HG03135 (cell line): ENCODE measurements at regions not wholly inside any gene's neighbourhood (a gene's known extent, or its start where the extent isn't known, plus 50 kb on each side); places are given as distances from the start of the nearest gene placed in this dataset.
"Not testable (repeated sequence)": the region's sequence is repeated elsewhere in the genome, so short reads cannot be mapped to it uniquely, and the experiment has no call there.

Source experiments
- ATAC-seq: cut with Tn5 transposase; IDR thresholded peaks from one replicate; pipeline ENCODE4 v1.9.1; 2021; ENCODE audit warnings: mild to moderate bottlenecking, moderate library complexity; ENCODE audit not compliant: unreplicated experiment

DNA sequence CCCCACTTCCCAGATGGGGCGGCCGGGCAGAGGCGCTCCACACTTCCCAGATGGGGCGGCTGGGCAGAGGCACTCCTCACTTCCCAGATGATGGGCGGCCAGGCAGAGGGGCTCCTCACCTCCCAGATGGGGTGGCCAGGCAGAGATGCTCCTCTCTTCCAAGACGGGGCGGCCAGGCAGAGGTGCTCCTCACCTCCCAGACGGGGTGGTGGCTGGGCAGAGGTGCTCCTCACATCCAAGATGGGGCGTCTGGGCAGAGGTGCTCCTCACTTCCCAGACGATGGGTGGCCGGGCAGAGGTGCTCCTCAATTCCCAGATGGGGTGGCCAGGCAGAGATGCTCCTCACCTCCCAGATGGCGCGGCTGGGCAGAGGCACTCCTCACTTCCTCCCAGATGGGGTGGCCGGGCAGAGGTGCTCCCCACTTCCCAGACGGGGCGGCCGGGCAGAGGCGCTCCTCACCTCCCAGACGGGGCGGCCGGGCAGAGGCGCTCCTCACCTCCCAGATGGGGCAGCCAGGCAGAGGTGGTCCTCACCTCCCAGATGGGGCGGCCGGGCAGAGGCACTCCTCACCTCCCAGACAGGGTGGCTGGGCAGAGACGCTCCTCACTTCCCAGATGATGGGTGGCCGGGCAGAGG, 275.2 kb downstream of the LIPI start:
- not testable (repeated sequence) for ATAC-seq

DNA sequence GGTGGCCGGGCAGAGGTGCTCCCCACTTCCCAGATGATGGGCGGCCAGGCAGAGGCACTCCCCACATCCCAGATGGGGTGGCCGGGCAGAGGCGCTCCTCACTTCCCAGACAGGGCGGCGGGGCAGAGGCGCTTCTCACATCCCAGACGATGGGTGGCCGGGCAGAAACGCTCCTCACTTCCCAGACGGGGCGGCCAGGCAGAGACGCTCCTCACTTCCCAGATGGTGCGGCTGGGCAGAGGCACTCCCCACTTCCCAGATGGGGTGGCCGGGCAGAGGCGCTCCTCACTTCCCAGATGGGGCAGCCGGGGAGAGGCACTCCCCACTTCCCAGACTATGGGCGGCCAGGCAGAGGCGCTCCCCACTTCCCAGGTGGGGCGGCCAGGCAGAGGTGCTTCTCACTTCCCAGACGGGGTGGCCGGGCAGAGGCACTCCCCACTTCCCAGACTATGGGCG, 275.8 kb downstream of the LIPI start:
- not testable (repeated sequence) for ATAC-seq

DNA sequence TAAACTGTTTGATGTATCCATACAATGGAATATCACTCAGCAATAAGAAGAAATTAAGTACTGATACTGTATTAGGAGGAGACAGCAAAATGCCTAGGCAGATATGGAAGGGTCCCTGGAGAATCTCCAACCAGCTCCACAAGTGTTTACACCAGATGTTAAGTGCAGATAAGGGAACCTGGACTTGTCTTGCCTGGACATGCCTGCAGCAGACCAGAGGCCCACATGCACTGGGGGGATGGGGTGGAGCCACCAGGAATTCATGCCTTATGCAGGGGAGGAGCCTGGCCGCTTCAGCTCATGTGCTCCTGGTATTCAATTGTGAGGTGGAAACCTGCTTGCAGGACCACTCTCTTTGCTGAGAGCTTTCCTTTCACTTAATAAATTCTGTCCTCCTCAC, 287.6 kb downstream of the LIPI start:
- ATAC-seq = not testable (repeated sequence)

DNA sequence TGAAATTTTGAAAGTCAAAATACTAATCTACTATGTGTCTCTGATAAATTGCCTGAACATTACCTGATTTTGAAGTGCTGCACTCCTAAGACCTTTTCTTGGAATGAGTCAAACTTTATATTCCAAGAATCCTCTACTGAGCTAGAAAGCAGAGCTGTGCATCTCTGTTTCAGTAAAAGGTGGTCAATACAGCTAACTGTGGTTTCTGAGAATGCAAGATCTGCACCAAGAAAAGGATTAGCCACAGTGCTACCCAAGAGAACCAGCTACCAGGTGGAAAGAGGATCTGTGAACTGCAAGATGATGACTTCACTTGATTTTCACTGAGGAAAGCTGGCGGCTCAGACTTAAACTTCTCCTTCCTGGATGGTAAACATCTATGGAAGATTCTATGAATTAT, 289.3 kb downstream of the LIPI start:
- ATAC-seq = not testable (repeated sequence)

DNA sequence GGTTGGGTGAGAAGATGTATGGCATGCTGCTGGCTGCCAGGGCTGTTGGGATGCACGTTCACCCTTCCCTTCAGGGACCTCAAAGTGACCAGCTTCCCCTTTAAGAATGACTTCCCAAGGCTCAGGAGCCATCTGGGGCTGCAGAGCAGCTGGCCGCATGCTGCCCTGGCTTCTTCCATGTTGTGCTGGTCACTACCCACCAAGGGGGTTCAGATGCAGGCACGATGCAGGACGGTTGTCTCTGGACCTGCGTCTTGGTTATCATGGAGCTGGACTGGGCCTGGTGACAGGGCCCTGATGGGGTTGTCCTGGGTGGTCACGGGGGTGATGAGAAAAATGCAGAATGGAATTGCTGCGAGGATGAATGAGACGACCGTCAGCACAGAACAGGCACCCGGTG, 297.8 kb downstream of the POTED start:
- not testable (repeated sequence) for ATAC-seq

DNA sequence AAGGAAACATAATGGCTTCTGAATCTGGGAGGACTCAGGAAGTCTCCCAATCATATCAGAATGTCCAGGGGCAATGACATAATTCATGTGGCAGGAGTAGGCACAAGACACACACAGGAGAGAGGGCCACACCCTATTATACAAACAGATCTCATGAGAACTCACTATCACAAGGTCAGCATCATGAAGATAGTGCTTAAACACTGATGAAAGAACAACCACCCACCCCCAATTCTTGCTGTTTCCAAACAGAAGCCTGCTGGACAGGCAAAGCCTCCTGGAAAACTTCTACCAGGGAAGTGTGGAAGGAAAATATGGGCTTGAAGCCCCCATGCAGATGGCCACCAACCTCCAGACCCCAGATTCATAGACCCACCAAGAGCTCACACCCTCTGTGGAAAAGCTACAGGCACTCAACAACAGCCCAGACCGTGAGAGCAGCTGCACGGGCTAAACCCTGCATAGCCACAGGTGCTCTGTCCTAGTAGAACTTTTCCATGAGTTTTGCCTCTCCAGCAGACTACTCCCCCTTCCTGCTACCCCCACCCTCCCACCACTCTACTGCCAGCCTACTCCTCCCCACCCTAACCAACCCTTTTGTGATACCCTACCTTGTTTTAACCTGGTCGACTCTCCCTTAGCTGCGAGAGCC, 287.1 kb downstream of the POTED start:
- not testable (repeated sequence) for ATAC-seq

DNA sequence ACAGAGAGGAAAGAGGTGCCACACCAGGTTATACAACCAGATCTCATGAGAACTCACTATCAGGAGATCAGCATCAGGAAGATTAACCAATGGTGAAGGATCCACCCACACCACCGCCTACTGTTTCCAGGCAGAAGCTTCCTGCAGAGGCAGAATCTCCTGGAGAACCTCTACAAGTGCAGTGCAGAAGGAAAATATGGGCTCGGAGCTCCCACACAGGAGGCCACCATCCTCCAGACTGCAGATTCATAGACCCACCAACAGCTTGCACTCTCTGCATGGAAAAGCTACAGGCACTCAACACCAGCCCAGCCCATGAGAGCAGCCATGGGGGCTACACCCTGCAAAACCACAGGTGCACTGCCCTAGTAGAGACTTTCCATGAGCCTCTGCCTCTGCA, 284.0 kb downstream of the POTED start:
- ATAC-seq = not testable (repeated sequence)

DNA sequence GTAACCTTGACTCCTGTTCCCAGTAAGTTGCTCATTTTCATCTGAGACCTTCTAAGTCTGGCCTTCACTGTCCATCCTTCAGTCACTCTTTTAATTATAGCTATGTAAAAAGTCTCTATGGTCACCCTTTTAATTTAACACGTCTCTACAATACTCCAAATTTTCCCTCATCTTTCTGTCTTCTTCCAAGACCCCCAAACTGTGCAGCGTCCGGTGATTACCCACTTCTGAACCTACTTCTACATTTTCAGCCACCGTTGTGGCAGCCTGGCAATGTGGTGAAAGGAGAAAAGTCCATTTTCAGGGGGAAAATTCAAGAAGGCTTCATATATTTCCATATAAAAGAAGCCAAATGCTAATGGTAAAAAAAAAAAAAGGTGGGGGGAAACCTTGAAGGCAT, 283.4 kb downstream of the POTED start:
- ATAC-seq = not testable (repeated sequence)

DNA sequence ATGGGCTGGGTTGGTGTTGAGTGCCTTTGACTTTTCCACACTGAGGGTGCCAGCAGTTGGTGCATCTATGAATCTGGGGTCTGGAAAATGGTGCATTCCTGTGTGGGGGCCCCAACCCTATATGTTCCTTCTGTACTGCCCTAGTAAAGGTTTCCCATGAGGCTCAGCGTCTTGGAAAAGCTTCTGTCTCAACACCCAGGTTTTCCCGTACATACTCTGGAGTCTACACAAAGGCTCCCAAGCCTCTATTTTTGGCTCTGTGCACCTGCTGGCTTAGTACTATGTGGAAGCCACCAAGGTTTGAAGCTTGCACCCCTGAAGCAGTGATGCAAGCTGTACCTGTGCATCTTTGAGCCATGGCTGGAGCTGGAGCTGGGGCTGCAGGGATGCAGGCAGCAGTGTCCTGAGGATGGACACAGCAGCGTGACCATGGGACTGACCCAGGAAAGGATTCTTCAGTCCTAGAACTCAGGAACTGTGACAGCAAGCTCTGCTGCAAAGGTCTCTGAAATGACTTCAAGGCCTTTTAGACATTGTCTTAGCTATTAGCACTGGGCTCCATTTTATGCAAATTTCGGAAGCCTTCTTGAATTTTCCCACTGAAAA, 282.7 kb downstream of the POTED start:
- ATAC-seq = not testable (repeated sequence)

DNA sequence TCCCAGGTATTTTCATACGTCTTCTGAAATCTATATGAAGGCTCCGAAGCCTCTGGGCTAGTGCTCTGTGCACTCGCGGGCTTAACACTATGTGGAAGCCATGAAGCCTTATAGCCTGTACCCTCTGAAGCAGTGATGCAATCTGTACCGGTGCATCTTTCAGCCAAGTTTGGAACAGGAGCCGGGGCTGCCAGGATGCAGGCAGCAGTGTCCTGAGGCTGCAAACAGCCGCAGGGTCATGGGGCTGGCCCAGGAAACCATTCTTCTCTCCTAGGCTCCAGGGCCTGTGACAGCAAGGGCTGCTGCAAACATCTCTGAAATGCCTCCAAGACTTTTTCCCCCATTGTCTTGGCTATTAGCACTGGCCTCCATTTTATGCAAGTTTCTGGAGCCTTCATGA, 279.6 kb downstream of the POTED start:
- not testable (repeated sequence) for ATAC-seq

DNA sequence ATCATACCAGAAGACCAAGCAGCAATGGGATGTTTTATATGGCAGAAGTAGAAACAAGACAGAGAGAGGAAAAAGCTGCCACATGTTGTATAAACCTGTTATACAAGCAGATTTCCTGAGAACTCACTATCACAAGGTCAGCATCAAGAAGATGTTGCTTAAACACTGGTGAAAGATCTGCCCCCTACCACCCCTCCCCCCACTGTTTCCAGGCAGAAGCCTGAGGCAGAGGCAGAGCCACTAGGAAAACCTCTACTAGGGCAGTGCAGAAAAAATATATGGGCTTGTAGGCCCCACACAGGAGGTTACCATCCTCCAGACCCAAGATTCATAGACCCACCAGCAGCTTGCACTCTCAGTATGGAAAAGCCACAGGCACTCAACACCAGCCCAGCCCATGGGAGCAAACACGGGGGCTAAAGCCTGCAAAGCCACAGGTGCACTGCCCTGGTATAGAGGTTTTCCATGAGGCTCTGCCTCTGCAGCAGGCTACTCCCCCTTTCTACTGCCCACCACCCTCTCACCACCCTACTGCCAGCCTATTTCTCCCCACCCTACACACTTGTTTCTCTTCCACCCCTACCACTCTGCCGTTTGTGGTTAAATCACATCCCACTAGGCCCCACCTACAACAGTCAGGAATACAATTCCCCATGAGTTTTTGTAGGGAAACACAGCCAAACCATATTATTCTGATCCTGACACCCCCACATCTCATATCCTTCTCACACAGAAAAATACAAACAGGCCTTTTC, 274.2 kb downstream of the POTED start:
- ATAC-seq = not testable (repeated sequence)

DNA sequence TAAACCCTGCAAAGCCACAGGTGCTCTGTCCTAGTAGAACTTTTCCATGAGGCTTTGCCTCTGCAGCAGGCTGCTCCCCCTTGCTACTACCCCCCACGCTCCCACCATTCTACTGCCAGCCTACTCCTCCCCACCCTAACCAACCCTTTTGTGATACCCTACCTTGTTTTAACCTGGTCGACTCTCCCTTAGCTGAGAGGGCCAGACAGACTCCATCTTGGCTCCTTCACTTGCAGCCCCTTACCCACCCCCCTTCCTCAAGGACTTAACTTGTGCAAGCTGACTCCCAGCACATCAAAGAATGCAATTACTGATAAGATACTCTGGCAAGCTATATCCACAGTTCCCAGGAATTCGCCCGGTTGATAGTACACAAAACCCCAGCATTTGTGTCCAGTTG, 267.9 kb downstream of the POTED start:
- ATAC-seq = not testable (repeated sequence)

DNA sequence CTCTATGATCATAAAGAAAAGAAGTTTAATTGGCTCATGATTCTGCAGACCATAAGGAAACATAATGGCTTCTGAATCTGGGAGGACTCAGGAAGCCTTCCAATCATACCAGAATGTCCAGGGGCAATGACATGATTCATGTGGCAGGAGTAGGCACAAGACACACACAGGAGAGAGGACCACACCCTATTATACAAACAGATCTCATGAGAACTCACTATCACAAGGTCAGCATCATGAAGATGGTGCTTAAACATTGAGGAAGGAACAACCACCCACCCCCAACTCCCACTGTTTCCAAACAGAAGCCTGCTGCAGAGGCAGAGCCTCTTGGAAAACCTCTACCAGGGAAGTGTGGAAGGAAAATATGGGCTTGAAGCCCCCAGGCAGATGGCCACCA, 267.4 kb downstream of the POTED start:
- not testable (repeated sequence) for ATAC-seq

DNA sequence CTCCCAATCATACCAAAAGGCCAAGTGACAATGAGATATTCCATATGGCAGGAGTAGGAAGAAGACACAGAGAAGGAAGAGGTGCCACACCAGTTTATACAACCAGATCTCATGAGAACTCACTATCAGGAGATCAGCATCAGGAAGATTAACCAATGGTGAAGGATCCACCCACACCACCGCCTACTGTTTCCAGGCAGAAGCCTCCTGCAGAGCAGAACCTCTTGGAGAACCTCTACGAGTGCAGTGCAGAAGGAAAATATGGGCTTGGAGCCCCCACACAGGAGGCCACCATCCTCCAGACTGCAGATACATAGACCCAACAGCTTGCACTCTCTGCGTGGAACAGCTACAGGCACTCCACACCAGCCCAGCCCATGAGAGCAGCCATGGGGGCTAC, 264.4 kb downstream of the POTED start:
- not testable (repeated sequence) for ATAC-seq

DNA sequence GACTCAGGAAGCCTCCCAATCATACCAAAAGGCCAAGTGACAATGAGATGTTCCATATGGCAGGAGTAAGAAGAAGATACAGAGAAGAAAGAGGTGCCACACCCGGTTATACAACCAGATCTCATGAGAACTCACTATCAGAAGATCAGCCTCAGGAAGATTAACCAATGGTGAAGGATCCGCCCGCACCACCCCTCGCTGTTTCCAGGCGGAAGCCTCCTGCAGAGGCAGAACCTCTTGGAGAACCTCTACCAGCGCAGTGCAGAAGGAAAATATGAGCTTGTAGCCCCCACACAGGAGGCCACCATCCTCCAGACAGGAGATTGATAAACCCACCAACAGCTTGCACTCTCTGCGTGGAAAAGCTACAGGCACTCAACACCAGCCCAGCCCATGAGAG, 245.1 kb downstream of the POTED start:
- no peak for ATAC-seq

DNA sequence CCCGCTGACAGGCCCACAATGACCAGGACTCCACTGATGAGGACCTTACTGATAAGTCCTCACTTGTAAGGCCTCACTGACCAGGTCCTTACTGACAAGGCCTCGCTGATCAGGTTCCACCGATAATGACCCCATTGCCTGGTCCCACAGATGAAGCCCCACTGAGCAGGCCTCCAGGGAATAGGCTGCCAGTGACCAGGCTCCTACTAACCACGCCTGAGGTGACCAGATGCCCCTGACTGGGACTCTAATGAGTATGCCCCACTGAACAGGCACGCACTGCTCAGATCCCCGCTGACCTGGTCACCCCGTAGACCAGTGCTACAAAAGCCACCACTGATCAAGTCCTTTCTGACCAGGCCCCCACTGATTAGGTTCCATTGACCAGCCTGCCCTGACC, 241.2 kb downstream of the POTED start:
- not testable (repeated sequence) for ATAC-seq

DNA sequence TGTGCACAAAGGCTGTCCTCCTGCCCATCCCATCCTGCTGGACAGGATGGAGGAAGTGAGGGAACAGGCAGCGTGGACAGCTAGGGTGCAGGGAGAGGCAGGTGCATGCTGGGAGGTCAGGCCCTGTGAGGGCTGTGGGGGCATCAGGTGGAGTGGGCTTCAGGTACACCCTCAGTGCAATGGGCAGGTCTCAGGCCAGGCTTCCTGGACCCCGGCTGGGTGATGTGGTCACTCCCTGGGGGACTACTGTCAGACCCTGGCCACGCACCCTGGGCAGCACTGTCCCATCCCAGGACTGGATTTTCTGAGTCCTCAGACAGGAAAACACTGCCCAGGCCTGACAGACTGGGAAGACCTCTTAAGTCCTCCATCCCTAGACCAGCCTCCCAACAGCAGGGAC, 239.9 kb downstream of the POTED start:
- not testable (repeated sequence) for ATAC-seq

DNA sequence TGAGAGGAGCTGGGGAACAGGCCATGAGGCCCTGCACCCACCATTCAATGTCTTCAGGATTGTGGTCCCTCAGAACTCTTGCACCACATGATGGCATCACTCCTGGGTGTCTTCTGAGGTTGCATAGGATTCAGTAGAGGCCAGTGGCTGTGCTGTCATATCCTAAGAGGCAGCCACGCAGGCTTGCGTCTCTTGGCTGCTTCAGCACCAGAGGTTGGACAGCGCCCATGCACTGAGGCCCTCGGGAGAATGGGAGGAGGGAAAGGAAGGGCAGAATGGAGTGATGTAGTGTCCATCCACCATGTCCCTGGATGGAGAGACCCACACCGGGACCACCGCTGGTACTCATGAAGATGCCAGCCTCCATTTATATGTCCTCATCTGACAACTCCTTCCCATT, 237.1 kb downstream of the POTED start:
- not testable (repeated sequence) for ATAC-seq

DNA sequence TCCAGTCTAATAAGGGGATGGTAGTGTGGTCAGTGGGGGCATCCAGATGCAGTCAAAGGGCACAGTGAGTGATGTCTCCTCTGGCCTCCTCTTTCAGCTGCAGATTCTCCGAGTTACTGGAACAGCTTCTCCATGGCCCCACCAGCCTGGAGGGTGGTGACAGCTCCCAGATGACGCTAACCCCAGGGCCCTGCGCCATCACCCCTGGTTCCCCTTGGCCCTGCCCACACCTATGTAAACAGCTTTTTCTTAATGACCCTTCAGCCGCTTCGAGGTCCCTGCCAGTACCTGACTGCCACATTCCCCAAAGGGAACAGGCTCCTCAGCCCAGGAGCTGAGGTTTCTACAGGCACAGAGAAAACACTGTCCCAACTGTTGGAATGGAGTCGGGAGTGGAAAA, 235.0 kb downstream of the POTED start:
- ATAC-seq = not testable (repeated sequence)

DNA sequence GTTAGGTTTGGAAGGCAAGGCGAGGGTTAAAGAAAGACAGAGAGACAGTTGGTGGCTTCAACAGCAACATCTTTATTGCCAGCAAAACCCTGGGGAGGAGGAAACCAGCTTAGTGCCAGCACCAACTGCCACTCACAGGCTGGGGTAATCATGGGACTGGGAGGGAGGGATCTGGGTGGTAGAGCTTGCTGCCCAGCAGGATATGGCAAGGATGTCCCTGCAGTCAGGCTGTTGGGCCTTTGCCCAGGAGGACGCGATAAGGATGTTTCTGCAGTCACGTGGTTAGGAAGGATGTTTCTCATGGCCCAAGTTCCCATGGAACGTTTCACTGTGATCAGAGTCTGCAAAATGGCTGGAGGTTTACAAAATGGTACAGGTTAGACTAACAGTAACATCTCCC, 233.5 kb downstream of the POTED start:
- not testable (repeated sequence) for ATAC-seq

DNA sequence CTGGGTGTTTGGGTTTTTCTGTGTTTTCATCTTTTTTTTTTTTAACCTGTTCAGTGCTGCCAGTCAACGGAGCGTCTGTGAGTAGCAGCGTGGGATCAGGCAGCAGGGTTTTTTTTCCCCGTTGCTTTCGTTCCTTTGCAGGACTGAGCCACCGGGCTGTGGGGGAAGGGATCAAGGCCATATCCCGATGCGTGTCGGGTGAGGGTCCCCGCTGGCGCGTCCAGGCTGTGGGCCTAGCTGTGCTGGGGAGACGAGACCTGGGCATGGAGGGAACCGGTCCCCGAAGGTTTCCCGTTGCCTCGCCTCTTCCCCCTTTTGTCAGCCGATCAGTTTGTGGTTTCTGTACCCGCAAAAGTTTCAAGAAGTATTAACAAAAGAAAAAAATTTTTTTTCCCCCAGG, 218.1 kb downstream of the POTED start:
- ATAC-seq = not testable (repeated sequence)
